AG04450 (cell line): ENCODE measurements at regions not wholly inside any gene's neighbourhood (a gene's known extent, or its start where the extent isn't known, plus 50 kb on each side); places are given as distances from the start of the nearest gene placed in this dataset.

Source experiments
- CTCF ChIA-PET: fragments of 300-600, 350-600 bp; formaldehyde crosslinking; extraction: SDS; loops from one replicate; lab custom pipeline; 2022; ENCODE audit warnings: antibody characterized with exemption, inconsistent platforms; lab: Charles Lee
- POLR2A ChIA-PET: fragments of 350-600 bp; formaldehyde crosslinking; extraction: SDS; loops from one replicate; lab custom pipeline; 2021; ENCODE audit warnings: antibody characterized with exemption, inconsistent platforms; lab: Yijun Ruan, JAX
- DNase-seq: peaks from one replicate; pipeline ENCODE4 v3.0.0-alpha.2; 2011; ENCODE audit warnings: low read depth, low spot score
- H3K27ac ChIP-seq: one replicate; pipeline ENCODE4 v1.5.1; 2012; ENCODE audit warnings: low read depth, low read length, control low read depth
- H3K27me3 ChIP-seq: one replicate; pipeline ENCODE4 v1.6.0; 2012; ENCODE audit warnings: low read length; ENCODE audit not compliant: control insufficient read depth, insufficient read depth
- H3K4me3 ChIP-seq: 2 replicates; pipeline ENCODE4 v1.5.1; 2011; ENCODE audit warnings: mild to moderate bottlenecking, low read depth, low read length, control low read depth
- H3K9me3 ChIP-seq: 2 replicates; pipeline ENCODE4 v1.5.1; 2012; ENCODE audit warnings: low read length; ENCODE audit not compliant: control insufficient read depth, insufficient read depth
- CTCF ChIP-seq: IDR thresholded peaks from 2 replicates; pipeline ENCODE4 v1.5.1; 2011; ENCODE audit warnings: low read depth, low read length, control low read depth, inconsistent platforms

GRCh38 chr1:29574871-29575270 lies 338.5 kb downstream of the PTPRU start:
- no peak for DNase-seq
- H3K27ac ChIP-seq: no peak overlapping the region
- TF ChIP-seq CTCF: no peak
- ChIA-PET CTCF (no interaction called here), POLR2A (no interaction called here)
- H3K9me3 ChIP-seq: peaks cover 5% of the 10 kb centered on the region
- H3K27me3 ChIP-seq: no peaks in the 10 kb centered on the region
- no peak overlapping the region for H3K4me3 ChIP-seq

GRCh38 chr1:29569971-29570634 lies 333.8 kb downstream of the PTPRU start:
- CTCF ChIA-PET: no interaction called here
- H3K27me3 ChIP-seq: no peaks in the 10 kb centered on the region
- H3K27ac ChIP-seq: peak overlapping the region; percentile 55
- peaks cover 14% of the 10 kb centered on the region for H3K9me3 ChIP-seq
- peak; percentile 94 for DNase-seq
- POLR2A ChIA-PET: interaction anchor here (0.6 to 1.1 kb wide), 2 partner anchors 489 to 1149 kb away, joined by 3 to 9 read pairs; no protein-coding TSS in a partner anchor
- no peak for TF ChIP-seq CTCF
- H3K4me3 ChIP-seq: no peak overlapping the region

- H3K4me3 ChIP-seq: no peak overlapping the region
- H3K27me3 ChIP-seq: no peaks in the 10 kb centered on the region
- TF ChIP-seq CTCF: no peak
- ChIA-PET CTCF (no interaction called here), POLR2A (no interaction called here)
- H3K27ac ChIP-seq: no peak overlapping the region
- H3K9me3 ChIP-seq: peaks cover 28% of the 10 kb centered on the region
- no peak for DNase-seq
Measured at GRCh38 chr1:29567257-29567656, 330.9 kb downstream of the PTPRU start.

GRCh38 chr1:29565490-29565889 lies 329.2 kb downstream of the PTPRU start:
- Histone ChIP-seq H3K27me3 (no peaks in the 10 kb centered on the region), H3K27ac (no peak overlapping the region), H3K9me3 (peaks cover 29% of the 10 kb centered on the region), H3K4me3 (no peak overlapping the region)
- POLR2A ChIA-PET: no interaction called here
- CTCF ChIA-PET: no interaction called here
- TF ChIP-seq CTCF: no peak
- DNase-seq: no peak

GRCh38 chr1:29563571-29563970 lies 327.2 kb downstream of the PTPRU start:
- CTCF ChIA-PET: interaction anchor here (0.7 kb wide), 1 partner anchor 548 kb away, joined by 3 read pairs; no protein-coding TSS in a partner anchor

More at GRCh38 chr1:29563571-29563970, 327.2 kb downstream of the PTPRU start:
- no peaks in the 10 kb centered on the region for H3K27me3 ChIP-seq
- peaks cover 29% of the 10 kb centered on the region for H3K9me3 ChIP-seq
- no peak overlapping the region for H3K27ac ChIP-seq
- no peak overlapping the region for H3K4me3 ChIP-seq
- no peak for DNase-seq
- POLR2A ChIA-PET: no interaction called here
- TF ChIP-seq CTCF: no peak
